NCI-H1092 treated with DMSO at 0.1 percent for 48 hours (cell line): ENCODE measurements at regions not wholly inside any gene's neighbourhood (a gene's known extent, or its start where the extent isn't known, plus 50 kb on each side); places are given as distances from the start of the nearest gene placed in this dataset.

Source experiments
- DNase-seq: peaks from one replicate; lab custom pipeline; 2025; lab: John Stamatoyannopoulos, UW

GRCh38 chr20:34163307-34163706 lies 51.3 kb upstream of the EIF2S2 start:
- DNase-seq: peak; percentile 25

DNA sequence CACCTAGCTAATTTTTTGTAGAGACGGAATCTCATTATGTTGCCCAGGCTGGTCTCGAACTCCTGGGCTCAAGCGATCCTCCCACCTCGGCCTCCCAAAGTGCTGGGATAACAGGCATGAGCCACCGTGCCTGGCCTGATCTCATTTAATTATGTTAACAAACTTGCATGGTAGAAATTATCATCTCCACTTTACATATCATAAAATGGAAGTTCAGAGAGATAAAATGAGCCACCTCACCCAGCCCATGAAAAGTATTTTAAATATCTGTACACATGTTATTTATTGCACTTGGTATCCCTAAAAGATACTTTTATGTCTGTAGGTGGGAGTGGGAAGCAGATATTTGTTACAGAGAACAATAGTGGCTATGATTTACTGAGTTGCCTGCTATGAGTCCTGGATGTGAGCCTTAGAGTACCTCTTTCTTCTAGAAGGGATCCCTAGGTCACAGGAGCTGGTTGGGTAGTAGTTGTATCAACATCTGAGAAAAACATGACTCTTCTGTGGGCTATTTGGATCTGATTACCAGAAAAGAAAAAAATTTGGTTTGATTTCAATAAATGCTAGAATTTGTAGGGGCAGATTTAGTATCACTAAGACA lies 52.4 kb upstream of the EIF2S2 start:
- DNase-seq: no peak

DNA sequence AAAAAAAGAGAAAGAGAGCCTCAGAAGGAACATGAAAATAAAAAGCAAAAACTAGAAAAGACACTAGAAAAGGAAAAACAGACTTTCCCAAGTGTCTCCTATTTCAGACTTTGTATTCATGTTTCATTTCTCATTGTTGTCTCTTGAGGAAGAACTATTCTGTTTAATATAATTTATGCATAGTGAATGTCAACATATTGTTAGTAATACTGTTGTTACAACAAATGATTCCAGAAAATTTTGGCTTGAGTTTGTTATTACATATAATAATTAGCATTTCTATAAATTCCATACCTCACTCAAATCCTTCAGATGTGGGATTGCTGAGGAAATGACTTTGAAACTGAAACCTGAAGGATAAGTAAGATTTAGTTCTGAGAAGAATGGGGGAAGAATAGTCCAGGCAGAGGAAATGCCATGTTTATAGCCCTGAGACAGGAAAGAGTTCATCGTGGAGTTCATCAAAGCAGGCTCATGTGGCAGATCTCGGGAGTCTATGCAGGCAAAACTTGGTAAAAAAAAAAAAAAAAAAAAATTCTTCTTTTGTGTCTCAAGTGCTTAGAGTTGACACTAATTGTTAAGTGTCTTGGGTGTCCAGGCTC lies 53.1 kb upstream of the EIF2S2 start:
- DNase-seq: no peak

DNA sequence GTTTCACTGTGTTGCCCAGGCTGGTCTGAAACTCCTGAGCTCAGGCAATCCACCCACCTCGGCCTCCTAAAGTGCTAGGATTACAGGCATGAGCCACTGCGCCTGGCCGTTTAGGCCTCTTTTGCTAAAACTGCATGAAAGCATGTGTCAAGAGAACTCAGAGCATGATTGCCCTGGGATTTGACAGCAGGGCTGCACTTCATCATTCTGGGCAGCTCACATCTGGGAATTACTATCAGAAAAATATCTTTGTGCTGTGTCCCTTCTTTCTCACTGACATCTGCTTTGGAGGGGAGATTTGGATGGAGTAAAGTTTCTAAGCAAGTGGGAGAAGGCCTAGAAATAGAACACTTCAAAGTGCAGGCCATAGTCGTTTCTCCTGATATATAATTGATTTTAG lies 59.6 kb upstream of the EIF2S2 start:
- no peak for DNase-seq

DNA sequence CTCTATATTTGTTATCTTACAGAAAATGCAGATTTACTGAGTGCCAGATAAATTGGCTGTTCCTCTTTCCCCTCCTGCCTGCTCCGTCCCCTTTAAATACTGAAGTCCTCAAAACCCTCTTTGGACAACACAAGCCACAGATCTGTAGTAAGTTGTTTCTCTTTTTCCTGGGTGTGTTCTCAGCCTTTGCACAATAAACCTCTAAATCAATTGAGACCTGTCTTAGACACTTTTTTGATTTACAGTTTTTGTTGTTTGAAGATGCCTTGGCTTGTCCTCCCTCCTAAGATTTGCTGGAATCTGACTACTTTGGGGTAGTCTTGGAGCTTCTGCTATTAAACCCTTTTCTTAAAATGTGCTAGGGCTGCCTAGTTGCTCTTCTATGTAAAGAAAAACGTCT lies 60.9 kb upstream of the EIF2S2 start:
- no peak for DNase-seq

- DNase-seq: no peak
Measured at GRCh38 chr20:34175079-34175478, 63.0 kb upstream of the EIF2S2 start.

DNA sequence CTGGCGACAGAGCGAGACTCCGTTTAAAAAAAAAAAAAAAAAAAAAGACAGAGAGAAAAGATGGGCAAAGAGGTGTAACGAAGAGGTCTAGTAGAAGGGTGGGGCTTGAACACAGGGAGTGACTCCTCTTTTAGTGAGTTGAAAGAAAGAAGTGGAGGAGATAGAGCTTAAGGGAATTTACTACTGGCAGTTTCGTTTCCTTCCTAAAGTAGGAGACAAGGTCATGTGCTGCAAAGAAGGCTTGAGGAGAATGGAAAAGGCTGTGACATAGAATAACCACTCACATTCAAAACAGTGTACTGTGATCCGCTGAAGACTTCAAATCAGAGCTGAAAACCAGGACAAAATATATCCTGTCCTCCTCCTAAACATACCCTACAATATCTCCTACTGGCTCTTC lies 63.8 kb upstream of the EIF2S2 start:
- no peak for DNase-seq

DNA sequence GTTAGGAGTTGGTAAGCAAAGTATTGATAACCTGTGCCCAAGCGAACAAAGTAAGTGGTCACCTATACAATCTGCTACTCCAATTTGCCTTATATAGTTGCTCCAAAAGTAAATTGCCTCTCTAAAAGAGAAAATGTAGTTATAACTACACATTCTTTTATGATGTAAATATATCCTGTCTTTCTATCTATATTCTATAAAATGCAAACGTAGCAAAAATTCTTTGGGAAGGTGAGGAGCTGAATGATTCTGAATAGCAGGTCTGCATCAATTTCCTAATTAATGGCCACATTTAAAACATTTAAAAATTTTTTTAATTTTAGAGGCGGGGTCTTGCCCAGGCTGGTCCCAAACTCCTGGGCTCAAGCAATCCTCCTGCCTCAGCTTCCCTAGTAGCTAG lies 64.2 kb upstream of the ASIP start:
- no peak for DNase-seq

DNA sequence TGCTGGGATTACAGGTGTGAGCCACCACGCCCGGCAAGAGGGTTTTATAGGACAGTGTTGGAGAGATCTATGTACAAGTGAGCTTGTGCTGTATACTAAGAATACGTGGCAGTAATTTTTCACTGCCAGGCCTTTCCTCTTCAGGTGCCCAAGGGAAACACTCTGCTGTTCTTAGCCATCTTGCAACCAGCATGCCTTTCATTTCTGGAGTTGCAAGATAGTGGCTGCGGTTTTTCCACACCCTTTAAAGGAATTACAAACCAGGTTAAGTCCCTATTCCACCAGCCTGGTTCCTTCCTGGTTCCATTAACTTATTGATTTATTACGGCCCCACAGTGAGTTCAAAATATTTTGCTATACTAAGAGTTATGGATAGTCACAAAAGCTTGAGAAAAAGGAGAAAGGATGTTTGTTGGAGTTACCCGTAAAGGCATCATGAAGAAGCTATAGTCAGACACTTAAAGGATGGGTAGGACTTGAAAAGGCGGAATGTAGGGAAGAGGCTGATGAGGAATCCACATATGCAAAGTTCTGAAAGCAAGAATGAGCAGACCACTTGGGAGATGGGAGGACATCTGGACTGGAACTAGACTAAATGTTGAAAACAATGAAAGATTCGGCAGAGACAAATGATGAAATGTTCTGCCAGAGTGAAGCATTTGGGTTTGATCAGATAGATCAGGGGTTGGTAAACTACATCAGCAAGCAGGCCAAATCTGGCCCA lies 61.4 kb upstream of the ASIP start:
- DNase-seq: no peak

GRCh38 chr20:34180460-34181120 lies 60.6 kb upstream of the ASIP start:
- no peak for DNase-seq

GRCh38 chr20:34181484-34181883 lies 59.7 kb upstream of the ASIP start:
- DNase-seq: no peak

GRCh38 chr20:34185766-34186620 lies 55.2 kb upstream of the ASIP start:
- no peak for DNase-seq

- no peak for DNase-seq
Measured at GRCh38 chr20:34189572-34190163, 51.6 kb upstream of the ASIP start.

DNA sequence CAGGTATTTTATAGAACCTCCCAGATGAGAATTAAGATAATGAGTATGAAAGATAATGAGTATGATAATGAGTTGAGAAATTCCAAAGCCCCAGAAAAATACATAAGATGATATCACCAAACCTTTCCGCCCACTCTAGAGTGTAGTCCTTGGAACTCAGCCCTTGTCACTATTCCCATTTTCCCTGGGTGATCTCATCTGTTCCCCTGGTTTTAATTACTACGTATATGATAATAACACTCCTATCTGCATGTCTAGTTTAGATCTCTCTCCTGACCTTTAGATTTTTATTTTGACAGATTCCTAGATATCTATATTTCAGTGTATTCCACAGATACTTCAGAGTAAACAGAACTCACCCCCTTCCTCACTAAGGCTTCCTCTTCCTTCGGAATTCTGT lies 51.0 kb upstream of the ASIP start:
- no peak for DNase-seq

DNA sequence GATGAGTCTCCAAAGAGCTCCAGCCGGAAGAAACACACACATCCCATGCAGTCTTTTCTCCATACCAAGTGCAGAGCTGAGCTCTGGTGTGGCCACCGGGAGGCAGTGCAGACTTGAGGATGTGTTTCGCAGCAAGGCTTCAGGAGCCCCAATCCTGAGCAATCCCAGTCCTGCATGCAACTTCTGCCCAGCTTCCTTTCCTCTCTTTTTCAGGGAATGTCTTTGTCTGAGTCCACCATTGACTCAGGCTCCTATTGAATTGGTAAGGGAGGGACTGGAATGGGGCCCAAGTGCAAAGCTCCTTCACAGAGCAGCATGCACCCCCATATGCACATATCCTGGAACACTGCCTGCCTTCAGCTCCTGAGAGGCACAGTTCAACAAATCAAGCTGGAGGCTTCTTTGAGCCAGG lies 50.5 kb upstream of the ASIP start:
- DNase-seq: peak; percentile 55
